ENCODE measurements at regions not wholly inside any gene's neighbourhood (a gene's known extent, or its start where the extent isn't known, plus 50 kb on each side); places are given as distances from the start of the nearest gene placed in this dataset.

GRCh38 chr1:234745844-234746797 lies 136.1 kb upstream of the IRF2BP2 start (continued):
- no peak for TF ChIP-seq CCAR2 (IDR thresholded peaks at IDR 0.05; ENCODE audit: low read depth, low read length)
- no peak for TF ChIP-seq MTA2 (IDR thresholded peaks at IDR 0.05; ENCODE audit: low read depth)
- TF ChIP-seq ZNF143 (CRISPR knock-in tag; IDR thresholded peaks at IDR 0.05) = no peak
- no peak for TF ChIP-seq E2F4 (CRISPR knock-in tag; IDR thresholded peaks at IDR 0.05; ENCODE audit: low read depth)
- TF ChIP-seq XRCC3 (IDR thresholded peaks at IDR 0.05) = no peak
- no peak for TF ChIP-seq ZNF57 (CRISPR knock-in tag; IDR thresholded peaks at IDR 0.05)
- TF ChIP-seq ZNF316 (IDR thresholded peaks at IDR 0.05) = peak; percentile 61
- no peak for TF ChIP-seq CBX1 (IDR thresholded peaks at IDR 0.05; ENCODE audit: low read depth)
- no peak for TF ChIP-seq ELF1 (tag; IDR thresholded peaks at IDR 0.05)
- TF ChIP-seq CHAMP1 (IDR thresholded peaks at IDR 0.05) = no peak
- no peak for TF ChIP-seq PHF8 (IDR thresholded peaks at IDR 0.05; ENCODE audit: borderline replicate concordance, low read length)
- TF ChIP-seq KDM4B (IDR thresholded peaks at IDR 0.05; ENCODE audit: borderline replicate concordance in 2 of 2, low read depth in 1 of 2) = no peak
- no peak for TF ChIP-seq ETS2 (tag; IDR thresholded peaks at IDR 0.05; ENCODE audit: borderline replicate concordance, poor library complexity, severe bottlenecking)
- TF ChIP-seq ZNF592 (IDR thresholded peaks at IDR 0.05) = no peak
- no peak for TF ChIP-seq ZBTB33 (CRISPR knock-in tag; IDR thresholded peaks at IDR 0.05)
- TF ChIP-seq KDM1A (IDR thresholded peaks at IDR 0.05) = peak in 1 of 2 experiments; percentile 36; a peak in 1 of 4 replicates
- TF ChIP-seq KAT2B (IDR thresholded peaks at IDR 0.05; ENCODE audit: low read depth, low read length) = no peak
- TF ChIP-seq LARP7 (IDR thresholded peaks at IDR 0.05) = no peak
- TF ChIP-seq TAF9B (IDR thresholded peaks at IDR 0.05; ENCODE audit: partially characterized antibody) = no peak

Data from K562 (cell line).